ENCODE measurements at regions not wholly inside any gene's neighbourhood (a gene's known extent, or its start where the extent isn't known, plus 50 kb on each side); places are given as distances from the start of the nearest gene placed in this dataset.

- Histone ChIP-seq H3K4me3 (no peak overlapping the region), H3K79me2 (no peaks in the 10 kb centered on the region)
Observed at GRCh38 chr2:120593921-120594686, 141.6 kb upstream of the GLI2 start.

GRCh38 chr2:120594856-120595685 lies 140.6 kb upstream of the GLI2 start:
- WGBS (ENCODE audit: low lambda C conversion rate, missing lambda C conversion rate), result 69% methylated on average over 8 of the region's 8 CpGs
- Histone ChIP-seq H4K20me1 (ENCODE audit: insufficient read depth, poor library complexity, severe bottlenecking) (no peaks in the 10 kb centered on the region), H3K4me3 (no peak overlapping the region), H3K9me2 (replicated peaks; ENCODE audit: insufficient read depth) (no peaks in the 10 kb centered on the region), H2AFZ (no peak overlapping the region), H3K27me3 (no peaks in the 10 kb centered on the region), H3K9me3 (ENCODE audit: low read depth) (no peaks in the 10 kb centered on the region), H3K79me2 (no peaks in the 10 kb centered on the region), H3K4me1 (ENCODE audit: insufficient read depth) (no peaks in the 10 kb centered on the region), H3K27ac (no peak overlapping the region), H3K36me3 (replicated peaks; ENCODE audit: insufficient read depth, low read depth) (no peaks in the 10 kb centered on the region), H3K4me2 (no peak overlapping the region)
- TF ChIP-seq EZH2 (IDR thresholded peaks at IDR 0.05; ENCODE audit: borderline replicate concordance) (no peak), EZH2phosphoT487 (IDR thresholded peaks at IDR 0.05; ENCODE audit: low read depth, severe bottlenecking, unreplicated experiment) (no peak), CTCF (IDR thresholded peaks at IDR 0.05; ENCODE audit: poor library complexity) (no peak)
- peak; percentile 66 for DNase-seq (ENCODE audit: low spot score)

More at GRCh38 chr2:120593921-120594686, 141.6 kb upstream of the GLI2 start:
- no peaks in the 10 kb centered on the region for H4K20me1 ChIP-seq (ENCODE audit: insufficient read depth, poor library complexity, severe bottlenecking)
- no peaks in the 10 kb centered on the region for H3K9me3 ChIP-seq (ENCODE audit: low read depth)
- no peaks in the 10 kb centered on the region for H3K36me3 ChIP-seq (replicated peaks; ENCODE audit: insufficient read depth, low read depth)
- H3K4me2 ChIP-seq, result no peak overlapping the region
- no peaks in the 10 kb centered on the region for H3K9me2 ChIP-seq (replicated peaks; ENCODE audit: insufficient read depth)
- no peak for DNase-seq (ENCODE audit: low spot score)
- no peak overlapping the region for H2AFZ ChIP-seq
- no peaks in the 10 kb centered on the region for H3K27me3 ChIP-seq
- H3K4me1 ChIP-seq (ENCODE audit: insufficient read depth), result peaks cover 5% of the 10 kb centered on the region
- no peak overlapping the region for H3K27ac ChIP-seq
- 79% methylated on average over 9 of the region's 9 CpGs for WGBS (ENCODE audit: low lambda C conversion rate, missing lambda C conversion rate)
- no peak for TF ChIP-seq CTCF (IDR thresholded peaks at IDR 0.05; ENCODE audit: poor library complexity)
- TF ChIP-seq EZH2 (IDR thresholded peaks at IDR 0.05; ENCODE audit: borderline replicate concordance), result no peak
- TF ChIP-seq EZH2phosphoT487 (IDR thresholded peaks at IDR 0.05; ENCODE audit: low read depth, severe bottlenecking, unreplicated experiment), result no peak

DNA sequence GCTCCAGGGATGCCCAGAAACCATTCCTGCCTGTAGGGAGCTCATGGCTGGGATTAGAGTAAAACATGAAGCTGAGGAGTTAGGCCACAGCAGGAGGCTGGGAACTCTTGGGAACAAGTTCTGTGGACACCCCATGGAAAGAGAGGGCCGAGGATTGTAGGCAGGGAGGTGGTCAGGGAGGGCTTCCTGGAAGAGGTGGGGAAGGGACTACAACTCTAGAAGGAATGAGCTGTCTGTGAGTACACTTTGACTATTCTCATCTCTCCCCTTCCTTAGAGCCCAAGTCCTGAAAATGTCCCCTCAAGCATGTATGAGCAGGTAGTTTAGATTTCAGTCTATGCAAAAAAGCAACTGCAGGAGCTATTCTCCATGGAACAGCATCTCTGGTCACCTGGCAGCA lies 139.9 kb upstream of the GLI2 start:
- Histone ChIP-seq H3K9me2 (replicated peaks; ENCODE audit: insufficient read depth) (no peaks in the 10 kb centered on the region), H4K20me1 (ENCODE audit: insufficient read depth, poor library complexity, severe bottlenecking) (no peaks in the 10 kb centered on the region), H3K79me2 (no peaks in the 10 kb centered on the region), H3K27me3 (no peaks in the 10 kb centered on the region), H3K4me2 (no peak overlapping the region), H3K4me1 (ENCODE audit: insufficient read depth) (no peaks in the 10 kb centered on the region), H2AFZ (no peak overlapping the region), H3K9me3 (ENCODE audit: low read depth) (no peaks in the 10 kb centered on the region), H3K36me3 (replicated peaks; ENCODE audit: insufficient read depth, low read depth) (no peaks in the 10 kb centered on the region), H3K27ac (no peak overlapping the region), H3K4me3 (no peak overlapping the region)
- DNase-seq (ENCODE audit: low spot score), result no peak
- no peak for TF ChIP-seq EZH2phosphoT487 (IDR thresholded peaks at IDR 0.05; ENCODE audit: low read depth, severe bottlenecking, unreplicated experiment)
- TF ChIP-seq CTCF (IDR thresholded peaks at IDR 0.05; ENCODE audit: poor library complexity), result no peak
- TF ChIP-seq EZH2 (IDR thresholded peaks at IDR 0.05; ENCODE audit: borderline replicate concordance), result no peak
- WGBS (ENCODE audit: low lambda C conversion rate, missing lambda C conversion rate), result 89% methylated on average over 1 of the region's 1 CpG

All from hepatocyte (in vitro differentiated cells).